Ammon's horn (tissue), 1 donor: ENCODE measurements at regions not wholly inside any gene's neighbourhood (a gene's known extent, or its start where the extent isn't known, plus 50 kb on each side); places are given as distances from the start of the nearest gene placed in this dataset.

Source experiments
- DNase-seq: peaks from one replicate; pipeline ENCODE4 v3.0.0-alpha.2; 2016; ENCODE audit warnings: low spot score

DNA sequence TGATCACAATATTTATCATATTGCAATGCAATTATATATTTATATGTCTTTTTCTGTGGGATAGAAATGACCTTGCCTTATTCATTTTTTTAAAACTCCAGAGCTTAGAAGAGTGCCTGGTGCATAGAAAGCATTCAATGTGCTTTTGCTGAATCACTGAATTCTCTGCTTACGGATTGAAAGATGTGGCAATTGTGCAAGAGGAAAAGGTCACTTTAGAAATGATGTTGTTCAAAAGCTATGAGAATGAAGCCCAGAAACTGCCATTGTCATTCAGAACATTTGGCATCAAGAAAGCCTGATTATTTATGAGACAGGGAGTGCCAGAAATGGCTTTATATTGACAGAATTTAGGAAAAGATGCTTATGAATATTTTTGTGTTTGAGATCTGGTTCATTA, 678.6 kb upstream of the CDH2 start:
- DNase-seq, result peak; percentile 57

DNA sequence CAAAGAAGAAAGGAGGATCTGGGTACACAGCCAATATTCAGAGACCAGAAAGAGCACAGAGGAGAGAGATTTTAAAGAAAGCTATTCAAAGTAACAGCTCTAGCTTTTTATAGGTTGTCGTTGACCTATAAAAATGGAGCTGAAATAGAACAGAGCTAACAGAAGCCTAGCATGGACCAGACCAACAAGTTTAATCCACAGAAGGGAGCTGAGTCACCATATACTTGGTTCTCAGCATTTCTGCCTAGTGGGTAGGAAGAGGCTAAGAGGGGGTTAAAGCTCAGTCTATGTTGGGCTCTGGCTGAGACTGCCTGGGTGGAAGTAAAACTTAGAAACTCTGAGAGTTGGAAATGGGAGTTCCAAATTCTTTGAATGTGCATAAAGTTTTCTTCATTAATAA, 678.0 kb upstream of the CDH2 start:
- no peak for DNase-seq

DNA sequence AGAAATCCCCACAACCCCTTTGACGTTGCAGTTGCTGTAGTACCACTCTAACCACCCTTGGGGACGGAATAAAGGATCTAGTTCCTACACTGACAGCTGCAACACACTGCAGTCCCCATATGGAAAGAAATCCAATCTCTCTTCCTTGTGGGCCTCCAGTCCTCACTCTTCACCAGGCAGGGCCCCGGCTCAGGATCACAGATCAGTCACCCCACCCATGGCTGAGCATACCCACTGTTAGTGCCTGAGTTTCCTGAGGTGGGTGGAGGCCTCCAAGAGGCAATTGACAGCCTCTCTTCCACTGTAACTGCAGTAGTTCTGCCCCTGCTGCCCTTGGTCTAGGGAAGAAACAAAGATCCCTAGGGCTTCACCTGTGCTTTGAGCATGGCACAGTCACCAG, 670.0 kb upstream of the CDH2 start:
- no peak for DNase-seq

DNA sequence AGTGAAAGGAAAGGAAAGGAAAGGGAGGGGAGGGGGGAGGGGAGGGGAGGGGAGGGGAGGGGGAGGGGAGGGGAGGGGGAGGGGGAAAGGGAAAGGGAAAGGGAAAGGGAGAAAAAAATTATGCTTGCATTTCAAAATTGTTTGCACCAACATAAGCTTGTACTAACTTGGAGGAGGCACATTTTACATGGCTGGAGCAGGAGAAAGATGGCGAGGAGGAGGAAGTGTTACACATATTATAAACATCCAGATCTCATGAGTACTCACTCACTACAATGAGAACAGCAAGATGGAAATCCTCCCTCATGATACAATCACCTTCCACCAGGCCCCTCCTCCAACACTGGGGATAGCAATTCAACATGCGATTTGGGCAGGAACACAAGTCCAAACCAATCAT, 660.2 kb upstream of the CDH2 start:
- DNase-seq, result no peak

DNA sequence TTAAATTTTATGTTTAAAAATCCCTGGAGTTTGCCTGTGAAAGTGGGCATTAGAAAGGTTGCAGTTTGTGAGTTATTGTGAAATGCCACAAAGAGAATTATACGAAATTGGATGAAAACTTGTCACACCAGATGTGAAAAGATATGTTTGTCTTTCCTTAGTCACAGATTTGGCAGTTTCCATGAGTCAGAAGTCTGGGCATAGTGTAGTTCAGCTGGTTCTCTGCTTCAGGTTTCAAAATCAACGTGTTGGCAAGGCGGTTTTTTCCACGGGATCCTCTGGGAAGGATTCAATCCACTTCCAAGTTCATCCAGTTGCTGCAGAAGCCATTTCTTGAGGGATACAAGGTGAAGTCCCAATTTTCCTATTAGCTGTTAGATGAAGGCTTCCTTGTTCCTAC, 658.0 kb upstream of the CDH2 start:
- DNase-seq, result no peak

DNA sequence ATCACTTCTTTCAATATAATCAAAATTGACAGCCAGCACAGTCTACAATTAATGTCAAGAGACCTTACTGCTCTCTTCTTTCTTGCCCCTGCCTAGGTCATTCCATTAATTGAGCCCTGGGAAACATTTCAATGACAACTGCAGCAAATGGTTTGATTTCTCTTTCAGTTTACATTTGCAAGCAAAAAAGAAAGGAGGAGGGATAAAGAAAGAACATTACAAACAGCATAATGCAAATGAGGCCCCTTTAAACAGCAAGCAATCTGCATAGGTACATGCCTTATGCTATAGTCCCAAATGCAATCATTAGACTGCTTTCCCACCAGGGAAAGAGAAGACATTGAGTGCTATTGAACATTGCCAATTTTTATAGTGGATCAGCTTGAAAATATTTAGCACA, 655.0 kb upstream of the CDH2 start:
- no peak for DNase-seq

DNA sequence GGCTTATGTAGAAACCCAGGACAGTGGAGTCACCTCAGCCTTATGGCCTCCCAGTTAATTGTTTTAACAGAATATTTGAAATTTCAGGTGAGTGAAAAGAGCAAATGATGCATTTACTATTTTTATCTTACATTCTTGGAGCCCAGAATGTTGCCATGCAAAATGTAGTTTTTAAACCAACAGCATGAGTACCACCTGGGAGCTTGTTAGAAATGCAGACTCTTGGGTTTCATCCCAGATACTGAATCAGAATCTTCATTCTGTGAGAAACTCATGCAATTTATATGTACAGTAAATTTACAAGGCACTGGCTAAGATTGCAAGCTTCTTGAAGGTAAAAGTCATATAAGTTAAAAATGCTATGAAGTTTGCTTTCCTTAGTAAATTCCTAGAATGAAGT, 654.5 kb upstream of the CDH2 start:
- no peak for DNase-seq

DNA sequence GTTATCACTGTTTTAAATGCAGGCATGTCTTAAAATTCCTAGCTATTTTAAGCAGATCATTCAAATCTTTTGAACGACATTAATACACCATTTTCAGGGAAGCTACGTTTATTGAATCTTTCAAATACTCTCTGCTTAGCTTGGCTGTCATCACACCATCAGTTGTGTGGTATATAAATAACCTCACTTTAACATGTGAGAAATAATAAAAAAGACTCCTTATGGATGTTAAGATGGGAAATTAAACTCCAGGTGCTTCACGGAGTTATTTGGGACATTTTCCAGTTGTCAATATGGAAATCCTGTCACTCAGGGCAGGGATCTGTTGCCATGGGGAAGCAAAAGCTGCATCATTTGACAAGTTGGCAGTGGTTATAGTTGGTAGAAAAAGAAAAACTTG, 649.2 kb upstream of the CDH2 start:
- no peak for DNase-seq

DNA sequence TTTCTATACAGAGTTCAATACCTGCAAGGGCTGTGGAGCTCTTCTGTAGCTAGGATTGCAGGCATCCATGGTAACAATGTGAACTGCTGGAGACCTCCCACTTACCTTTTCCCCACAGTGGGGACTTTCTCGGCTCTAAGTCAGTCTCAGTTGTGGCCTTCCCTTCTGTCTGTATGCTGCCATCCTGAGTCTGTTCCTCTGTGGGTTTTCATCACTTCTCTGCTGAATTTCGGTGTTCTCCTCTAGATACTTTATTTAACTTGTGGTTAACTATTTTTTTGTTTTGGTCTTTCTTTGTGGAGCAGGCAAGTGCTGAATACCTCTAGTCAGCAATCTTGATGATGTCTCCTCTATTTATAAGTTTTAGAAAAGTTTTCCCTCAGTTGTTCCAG, 647.2 kb upstream of the CDH2 start:
- no peak for DNase-seq

DNA sequence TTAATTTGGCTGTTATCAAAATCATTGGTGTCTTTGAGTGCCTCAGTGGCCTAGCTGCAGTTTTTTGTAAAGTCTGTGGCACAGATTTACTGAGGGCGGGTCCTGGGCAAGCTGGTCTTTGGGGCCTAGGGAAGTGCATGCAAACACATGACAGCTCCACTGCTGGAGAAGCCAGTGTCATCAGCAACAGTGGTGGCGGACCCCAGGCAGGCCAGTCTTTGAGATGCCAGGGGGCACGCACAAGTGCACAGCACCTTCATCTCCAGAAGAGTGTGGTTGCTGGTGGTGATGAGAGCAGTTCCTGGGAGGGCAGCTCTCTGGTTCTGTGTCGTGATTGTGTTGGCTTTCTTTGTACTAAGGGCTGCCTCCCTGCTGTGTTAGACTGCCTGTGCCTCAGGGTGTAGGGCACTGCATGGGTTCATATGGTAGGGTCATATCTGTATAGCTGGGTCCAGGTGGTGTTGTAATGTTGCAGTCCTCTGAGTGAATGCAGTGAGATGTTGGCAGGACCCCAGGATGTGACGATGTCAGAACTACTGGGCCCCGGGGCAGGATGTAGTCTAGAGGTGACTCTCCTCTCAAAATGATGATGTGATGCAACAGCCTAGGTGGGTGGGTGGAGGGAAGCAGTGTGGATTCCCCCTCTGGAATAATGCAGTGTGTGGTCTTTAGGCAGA, 646.7 kb upstream of the CDH2 start:
- DNase-seq, result no peak

DNA sequence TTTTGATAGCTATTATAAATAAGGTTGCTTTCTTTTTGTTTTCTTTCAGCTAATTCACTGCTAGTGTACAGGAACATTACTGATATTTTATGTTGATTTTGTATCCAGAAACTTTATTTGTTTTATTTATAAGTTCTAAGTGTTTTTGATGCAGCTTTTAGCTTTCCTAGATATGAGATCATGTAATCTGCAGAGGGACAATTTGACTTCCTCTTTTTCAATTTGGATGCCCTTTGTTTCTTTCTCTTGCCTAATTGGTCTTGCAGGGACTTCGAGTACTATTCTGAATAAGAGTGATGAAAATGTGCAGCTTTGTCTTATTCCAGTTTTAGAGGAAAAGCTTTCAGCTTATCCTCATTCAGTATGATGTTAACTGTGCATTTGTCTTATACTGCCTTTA, 643.4 kb upstream of the CDH2 start:
- DNase-seq, result no peak

DNA sequence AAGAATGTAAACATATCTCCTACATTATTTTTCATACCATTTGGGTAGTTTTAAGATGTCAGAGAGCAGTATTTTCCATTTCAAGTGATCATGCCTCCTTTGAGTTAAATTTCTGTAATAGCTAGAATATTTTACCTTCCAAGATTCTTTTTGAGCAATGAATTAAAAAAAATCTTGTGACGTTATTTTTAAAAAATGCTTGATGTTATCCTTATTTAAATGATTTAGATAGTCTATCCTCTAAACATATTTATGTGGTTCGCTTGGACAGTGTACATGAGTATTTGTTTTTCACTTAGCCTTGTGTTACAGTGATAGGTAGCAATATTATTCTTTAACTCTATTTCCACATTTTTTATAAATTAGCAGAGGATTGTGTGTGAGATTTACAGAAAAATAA, 639.2 kb upstream of the CDH2 start:
- no peak for DNase-seq

DNA sequence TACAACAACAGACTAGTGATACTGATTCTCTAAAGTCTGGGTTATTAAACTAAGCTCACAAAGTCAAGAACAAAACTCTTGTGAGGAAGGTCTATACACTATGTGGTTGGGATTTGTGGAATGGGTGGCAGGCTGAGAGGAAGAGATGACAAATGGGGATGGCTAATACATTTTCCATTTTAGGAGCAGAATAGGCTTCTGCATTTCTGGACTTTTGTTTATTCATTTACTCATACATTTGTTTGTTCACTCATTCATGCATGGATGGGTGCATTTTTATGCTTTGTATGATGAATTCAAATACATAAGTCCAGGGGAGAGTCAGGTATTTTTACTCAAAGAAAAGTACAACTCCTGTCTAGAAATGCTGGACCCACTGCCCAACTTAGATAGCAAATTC, 637.4 kb upstream of the CDH2 start:
- DNase-seq, result no peak

DNA sequence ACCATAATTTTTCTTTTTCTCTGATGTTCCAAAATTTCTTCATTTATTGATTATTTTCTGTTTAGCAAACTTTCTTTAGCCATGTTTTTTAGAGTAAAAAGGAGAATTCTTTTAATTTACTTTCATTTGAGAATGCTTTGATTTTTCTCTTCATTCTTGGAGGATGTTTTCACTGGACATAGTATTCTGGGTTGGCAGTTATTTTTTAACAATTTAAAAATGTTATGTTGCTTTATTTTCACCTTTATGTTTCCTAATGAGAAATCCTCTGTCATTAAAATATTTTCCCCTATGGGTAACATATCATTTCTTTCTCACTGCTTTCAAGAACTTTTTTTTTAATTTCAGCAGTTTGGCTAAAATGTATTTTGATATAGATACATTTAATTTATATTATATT, 631.4 kb upstream of the CDH2 start:
- no peak for DNase-seq

DNA sequence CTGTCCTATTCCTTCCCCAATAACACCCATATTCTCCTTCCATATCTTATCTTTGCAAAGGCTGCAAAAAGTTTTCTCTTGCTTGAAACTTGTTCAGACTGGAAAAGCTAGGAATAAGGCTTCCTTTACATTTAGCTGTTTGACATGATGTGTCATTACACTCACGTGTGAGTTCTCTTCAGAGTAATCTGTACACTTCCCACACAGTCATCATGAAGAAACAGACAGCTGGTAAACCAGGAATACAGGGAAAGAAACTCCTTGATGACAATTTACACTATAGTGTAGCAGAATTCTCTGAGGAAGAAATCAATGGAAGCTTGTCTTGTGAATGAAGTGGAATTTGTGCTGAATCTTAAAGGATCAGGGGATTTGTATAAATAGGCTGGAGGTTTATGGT, 628.6 kb upstream of the CDH2 start:
- no peak for DNase-seq

DNA sequence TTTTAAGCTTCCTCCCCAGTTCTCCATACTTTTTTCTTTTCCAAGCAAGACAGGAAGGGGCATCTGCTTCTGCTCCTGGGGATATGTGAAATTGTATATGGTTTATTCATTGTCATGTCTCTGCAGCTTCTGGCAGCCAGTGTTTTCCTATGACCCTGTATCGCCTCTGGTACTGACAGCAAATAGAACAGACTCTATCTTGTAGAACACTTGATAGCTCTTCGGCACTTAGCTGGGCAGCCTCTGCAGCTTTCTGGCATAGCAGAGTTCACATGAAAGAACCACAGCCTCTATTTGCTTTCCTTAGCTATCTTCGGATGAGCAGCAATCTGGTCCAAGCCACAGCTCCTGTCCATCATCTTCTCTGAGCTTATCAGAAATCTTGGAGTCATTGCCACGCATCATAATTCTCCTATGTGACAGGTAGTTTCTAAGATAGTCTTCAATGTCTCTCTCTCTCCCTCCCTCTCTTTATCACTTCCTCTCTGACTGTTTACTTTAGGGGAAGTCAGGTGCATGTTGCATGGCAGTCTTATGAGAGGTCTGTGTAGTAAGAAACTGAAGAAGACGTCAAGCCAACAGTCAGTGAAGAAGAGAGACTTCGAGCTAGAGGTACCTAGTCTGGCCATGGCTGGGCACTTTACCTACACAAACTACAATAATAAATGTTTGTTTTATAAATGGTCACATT, 627.7 kb upstream of the CDH2 start:
- DNase-seq, result no peak

DNA sequence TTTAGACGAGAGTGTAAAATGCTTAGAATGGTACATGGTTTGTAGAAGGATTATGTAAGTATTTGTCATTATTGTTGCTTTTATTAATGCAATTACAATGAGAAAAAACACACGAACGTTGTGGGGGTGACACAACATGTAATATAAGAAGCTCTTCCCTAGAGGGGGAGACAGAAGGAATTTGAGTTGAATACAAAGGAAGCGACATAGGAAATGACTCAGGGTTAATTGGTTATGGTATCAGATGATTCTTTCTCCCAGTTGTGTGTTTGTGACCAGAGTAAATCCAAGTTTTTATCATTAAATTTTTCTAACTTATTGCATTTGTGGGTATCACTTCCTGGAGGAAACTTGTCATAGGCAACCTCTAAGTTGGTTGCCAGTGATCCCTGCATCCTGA, 625.6 kb upstream of the CDH2 start:
- no peak for DNase-seq

DNA sequence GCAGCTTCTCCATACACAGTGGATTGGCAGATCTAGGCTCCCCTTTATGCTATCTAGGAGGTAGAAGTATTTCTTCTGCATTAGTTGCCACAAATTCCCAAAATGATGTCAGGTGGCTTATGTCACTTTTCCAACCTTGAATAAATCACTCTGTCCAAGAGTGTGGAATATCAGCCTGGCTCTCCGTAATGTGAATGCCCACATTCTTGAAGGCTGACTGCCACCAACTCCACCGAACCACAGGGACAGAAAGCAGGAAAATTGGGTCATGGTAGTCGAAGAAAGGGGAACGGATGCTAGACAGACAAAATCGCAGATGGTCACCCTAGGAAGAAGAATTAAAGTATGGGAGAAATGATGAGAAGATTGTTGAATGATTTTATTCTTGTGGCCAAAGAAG, 624.9 kb upstream of the CDH2 start:
- DNase-seq, result no peak

DNA sequence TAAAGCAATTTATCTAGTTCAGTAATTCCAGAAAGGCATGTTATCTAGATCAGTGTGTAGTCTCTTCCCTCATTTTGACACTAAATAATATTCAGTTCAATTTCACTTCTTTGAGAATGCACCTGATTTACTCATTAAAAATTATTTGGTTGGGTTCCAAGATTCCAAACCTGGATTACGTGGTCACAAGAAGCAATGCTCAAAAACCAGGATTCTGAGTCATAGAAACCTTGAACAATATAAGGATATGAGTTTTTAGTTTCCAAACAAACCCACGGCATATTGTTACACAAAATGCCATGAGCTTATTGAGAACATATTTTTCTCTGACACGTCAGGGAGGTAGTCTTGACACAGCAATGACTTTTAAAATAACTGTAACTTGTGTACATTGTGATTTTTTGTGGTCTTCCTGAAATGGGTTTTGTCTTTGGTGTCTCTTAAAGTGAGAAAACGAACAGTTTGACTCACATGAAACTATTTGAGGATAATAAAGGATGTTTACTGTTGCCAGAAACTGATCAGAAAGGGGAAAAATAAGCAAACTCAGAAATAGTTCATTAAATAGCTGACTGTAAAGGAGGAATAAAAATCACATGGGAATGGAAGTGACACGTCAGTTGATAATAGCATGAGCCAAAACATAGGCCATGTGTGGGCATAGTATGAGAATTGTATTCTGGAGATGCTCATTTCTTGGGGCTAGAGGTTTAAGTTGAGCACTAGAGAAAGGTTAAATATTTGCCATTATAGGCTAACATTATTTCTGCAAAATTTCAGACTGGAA, 617.7 kb upstream of the CDH2 start:
- no peak for DNase-seq

DNA sequence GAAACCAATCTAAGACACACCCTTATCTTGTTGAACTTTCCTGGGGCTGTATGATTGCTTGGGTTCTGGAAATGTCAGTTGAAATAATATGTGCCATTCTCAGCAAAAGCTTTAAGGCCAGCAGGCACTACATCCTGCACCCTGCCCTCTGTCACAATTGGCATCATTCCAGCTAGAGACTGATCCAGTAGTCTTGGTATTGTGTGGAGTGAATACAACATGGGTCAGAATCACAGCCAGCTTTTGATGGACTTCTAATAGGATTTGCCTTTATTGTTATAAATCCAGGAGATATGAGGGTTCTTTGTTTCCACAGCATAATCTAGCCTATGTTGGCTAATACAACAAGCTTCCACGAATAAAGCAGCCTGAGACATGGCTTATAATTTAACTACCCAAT, 617.0 kb upstream of the CDH2 start:
- DNase-seq, result peak; percentile 27

DNA sequence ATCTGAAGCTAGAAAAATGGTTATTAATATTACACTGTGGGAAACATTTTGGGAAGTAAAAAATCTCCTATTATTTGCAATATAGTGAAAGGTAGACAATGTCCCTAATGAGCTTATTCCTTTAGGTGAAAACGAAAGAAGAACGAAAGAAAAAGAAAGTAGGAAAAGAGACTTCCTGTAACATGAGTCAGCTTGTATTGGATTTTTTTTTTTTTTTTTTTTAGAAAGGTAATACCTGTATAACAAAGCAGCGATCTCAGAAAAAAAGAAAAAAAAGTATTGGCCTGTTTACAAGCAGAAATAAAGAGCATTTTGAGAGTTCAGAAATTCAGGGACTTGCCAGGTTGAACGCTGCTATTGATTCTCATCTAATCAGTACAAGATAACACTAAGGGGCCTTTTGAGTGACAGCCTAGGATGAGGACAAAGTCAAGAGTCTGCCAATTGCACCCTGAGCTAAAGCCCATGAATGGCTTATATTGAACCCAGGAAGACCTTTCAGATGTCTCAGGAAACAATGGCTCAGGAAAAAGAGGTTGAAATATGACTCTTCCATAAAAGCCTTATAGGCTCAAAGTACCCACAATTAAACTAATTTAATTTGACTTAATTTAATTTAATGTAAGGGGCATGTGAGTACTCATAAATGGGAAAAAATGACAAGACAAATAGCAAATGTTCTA, 615.6 kb upstream of the CDH2 start:
- no peak for DNase-seq

DNA sequence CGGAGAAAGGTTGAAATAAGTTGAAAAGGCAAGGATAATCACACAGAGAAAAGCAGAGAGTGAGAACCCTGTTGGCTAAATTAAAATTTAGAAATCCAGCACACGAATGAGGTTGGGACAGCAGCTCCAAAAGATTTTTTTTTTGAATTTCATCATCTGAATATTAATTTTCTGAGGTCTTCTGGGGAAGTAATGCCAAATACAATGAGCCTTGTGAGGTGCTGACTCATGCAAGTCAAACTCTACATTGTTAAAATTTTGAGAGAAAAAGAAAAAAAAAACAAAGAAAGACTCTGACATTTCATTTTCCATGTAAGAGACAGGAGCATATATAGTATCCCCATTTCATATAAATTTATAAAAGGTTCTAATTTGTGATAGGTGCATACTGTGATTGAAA, 614.2 kb upstream of the CDH2 start:
- no peak for DNase-seq

DNA sequence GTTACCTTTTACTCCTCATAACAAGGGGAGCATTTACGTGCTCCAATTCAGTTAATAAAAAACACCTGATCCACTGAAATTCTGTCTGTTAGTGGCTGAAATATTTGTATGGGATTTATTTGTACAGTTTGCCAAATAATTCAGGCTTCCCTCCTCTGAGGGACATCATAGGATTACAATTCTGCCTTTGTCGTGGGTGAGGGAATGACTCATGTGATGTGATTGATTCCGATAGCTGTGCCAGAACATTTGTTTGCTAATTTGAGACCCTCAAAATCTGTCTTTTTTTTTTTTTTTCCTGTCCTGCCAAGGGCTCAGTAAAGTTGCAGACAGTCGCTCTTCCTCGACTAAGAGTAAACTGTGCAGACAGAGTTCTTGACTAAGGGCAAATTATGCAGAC, 612.6 kb upstream of the CDH2 start:
- DNase-seq, result peak; percentile 33
